Keratinocyte (primary cell): ENCODE measurements at regions not wholly inside any gene's neighbourhood (a gene's known extent, or its start where the extent isn't known, plus 50 kb on each side); places are given as distances from the start of the nearest gene placed in this dataset.

Source experiments
- DNase-seq: peaks from one replicate; pipeline ENCODE4 v3.0.0-alpha.2; 2011; ENCODE audit warnings: low read depth, missing footprints, low spot score
- FAIRE-seq: peaks from 2 replicates; lab custom pipeline; 2011; peaks lifted over from hg19 to GRCh38; lab: Jason Lieb, UNC
- H2AFZ ChIP-seq: 2 replicates; pipeline ENCODE4 v1.6.0; 2012; ENCODE audit warnings: low read length, control low read depth, inconsistent platforms; ENCODE audit not compliant: control insufficient read depth
- H3K27ac ChIP-seq: 2 replicates; pipeline ENCODE4 v1.5.1; 2011; ENCODE audit warnings: low read length; ENCODE audit not compliant: control insufficient read depth, insufficient read depth
- H3K27me3 ChIP-seq: 3 replicates; pipeline ENCODE4 v1.6.0; 2011; ENCODE audit warnings: low read length; ENCODE audit not compliant: control insufficient read depth, insufficient read depth; ENCODE audit errors: extremely low read depth
- H3K36me3 ChIP-seq, 2 experiments: 2 replicates in 1 of 2; 3 replicates in 1 of 2; pipeline ENCODE4 v1.5.1; 2011; ENCODE audit warnings: low read length in 2 of 2, mild to moderate bottlenecking in 1 of 2; ENCODE audit not compliant: control insufficient read depth in 2 of 2, insufficient read depth in 2 of 2; ENCODE audit errors: extremely low read depth in 1 of 2
- H3K4me1 ChIP-seq: 3 replicates; pipeline ENCODE4 v1.5.1; 2011; ENCODE audit warnings: low read length; ENCODE audit not compliant: control insufficient read depth, insufficient read depth; ENCODE audit errors: extremely low read depth
- H3K4me2 ChIP-seq: 3 replicates; pipeline ENCODE4 v1.6.0; 2011; ENCODE audit warnings: low read depth, low read length; ENCODE audit not compliant: control insufficient read depth, insufficient read depth; ENCODE audit errors: extremely low read depth
- H3K4me3 ChIP-seq, 3 experiments: fragments of 200-600 bp in 1 of 3; sonication (generic) in 1 of 3; 2 replicates in 2 of 3; 3 replicates in 1 of 3; pipeline ENCODE4 v1.5.1; 2011 to 2016; ENCODE audit warnings: low read length in 3 of 3, mild to moderate bottlenecking in 3 of 3, control low read depth in 2 of 3, inconsistent platforms in 1 of 3, low read depth in 1 of 3, mixed read lengths in 1 of 3, mixed run types in 1 of 3, moderate library complexity in 1 of 3; ENCODE audit not compliant: control insufficient read depth in 2 of 3, insufficient read depth in 2 of 3; ENCODE audit errors: extremely low read depth in 1 of 3
- H3K79me2 ChIP-seq: 2 replicates; pipeline ENCODE4 v1.6.0; 2012; ENCODE audit warnings: low read length; ENCODE audit not compliant: control insufficient read depth, insufficient read depth
- H3K9ac ChIP-seq: 3 replicates; pipeline ENCODE4 v1.6.0; 2011; ENCODE audit warnings: low read length; ENCODE audit not compliant: control insufficient read depth, insufficient read depth; ENCODE audit errors: extremely low read depth
- H3K9me1 ChIP-seq: 3 replicates; pipeline ENCODE4 v1.6.0; 2011; ENCODE audit warnings: low read length; ENCODE audit not compliant: control insufficient read depth, insufficient read depth; ENCODE audit errors: extremely low read depth
- H3K9me3 ChIP-seq: 2 replicates; pipeline ENCODE4 v1.5.1; 2012; ENCODE audit warnings: low read depth, low read length; ENCODE audit not compliant: control insufficient read depth
- H4K20me1 ChIP-seq: 3 replicates; pipeline ENCODE4 v1.6.0; 2011; ENCODE audit warnings: low read length; ENCODE audit not compliant: control insufficient read depth, insufficient read depth; ENCODE audit errors: extremely low read depth
- EZH2 ChIP-seq: IDR thresholded peaks from one replicate; pipeline ENCODE4 v1.6.1; 2012; ENCODE audit warnings: inconsistent platforms, mild to moderate bottlenecking, low read length, moderate library complexity
- dilution Hi-C: fragments of 300-500 bp; cut with MboI; formaldehyde crosslinking; loops from one replicate; pipeline ENCODE4 v1.7.0; 2020; ENCODE audit warnings: low sequenced_read_pairs; ENCODE audit not compliant: extremely low pct_ligation_motif_present
- TF ChIP-seq, protein P1 (sequence below), 3 experiments: IDR thresholded peaks in 1 of 3; conservative IDR thresholded peaks in 1 of 3; optimal IDR thresholded peaks in 1 of 3; 2 replicates in 2 of 3; 3 replicates in 1 of 3; pipeline versions ENCODE3 to v1.5.1; 2011; ENCODE audit warnings: low read length in 3 of 3, mild to moderate bottlenecking in 3 of 3, moderate library complexity in 2 of 3, control low read depth in 1 of 3, inconsistent platforms in 1 of 3; ENCODE audit not compliant: insufficient read depth in 2 of 3; ENCODE audit errors: extremely low read depth in 1 of 3

DNA sequence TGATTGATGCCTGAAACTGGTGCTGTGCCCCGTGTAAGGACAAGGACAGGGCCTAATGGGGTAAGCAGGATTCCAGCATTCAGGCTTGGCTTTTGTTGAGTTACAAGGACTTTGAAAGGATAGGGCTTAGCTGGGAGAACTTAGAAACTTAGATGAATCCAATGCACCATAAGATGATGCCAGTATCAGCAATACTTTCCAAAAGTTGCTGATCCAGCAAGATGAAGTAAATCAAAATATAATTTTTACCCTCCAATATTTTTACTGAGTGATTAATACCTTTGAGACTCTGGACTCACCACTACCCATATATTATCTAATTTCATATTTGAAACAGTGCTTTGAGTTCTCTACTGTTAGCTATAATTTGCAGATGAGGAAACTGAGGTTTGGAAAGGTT, 354.5 kb upstream of the ATP5MC3 start:
- no peak overlapping the region for H3K4me2 ChIP-seq
- no peaks in the 10 kb centered on the region for H4K20me1 ChIP-seq
- FAIRE-seq (no peak), DNase-seq (no peak)
- no peaks in the 10 kb centered on the region for H3K27me3 ChIP-seq
- no peaks in the 10 kb centered on the region for H3K36me3 ChIP-seq
- no peaks in the 10 kb centered on the region for H3K9me1 ChIP-seq
- no peak for TF ChIP-seq EZH2
- TF ChIP-seq, protein P1, sequence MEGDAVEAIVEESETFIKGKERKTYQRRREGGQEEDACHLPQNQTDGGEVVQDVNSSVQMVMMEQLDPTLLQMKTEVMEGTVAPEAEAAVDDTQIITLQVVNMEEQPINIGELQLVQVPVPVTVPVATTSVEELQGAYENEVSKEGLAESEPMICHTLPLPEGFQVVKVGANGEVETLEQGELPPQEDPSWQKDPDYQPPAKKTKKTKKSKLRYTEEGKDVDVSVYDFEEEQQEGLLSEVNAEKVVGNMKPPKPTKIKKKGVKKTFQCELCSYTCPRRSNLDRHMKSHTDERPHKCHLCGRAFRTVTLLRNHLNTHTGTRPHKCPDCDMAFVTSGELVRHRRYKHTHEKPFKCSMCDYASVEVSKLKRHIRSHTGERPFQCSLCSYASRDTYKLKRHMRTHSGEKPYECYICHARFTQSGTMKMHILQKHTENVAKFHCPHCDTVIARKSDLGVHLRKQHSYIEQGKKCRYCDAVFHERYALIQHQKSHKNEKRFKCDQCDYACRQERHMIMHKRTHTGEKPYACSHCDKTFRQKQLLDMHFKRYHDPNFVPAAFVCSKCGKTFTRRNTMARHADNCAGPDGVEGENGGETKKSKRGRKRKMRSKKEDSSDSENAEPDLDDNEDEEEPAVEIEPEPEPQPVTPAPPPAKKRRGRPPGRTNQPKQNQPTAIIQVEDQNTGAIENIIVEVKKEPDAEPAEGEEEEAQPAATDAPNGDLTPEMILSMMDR (optimal IDR thresholded peaks at IDR 0.05 in 1 of 3, IDR thresholded peaks at IDR 0.05 in 1 of 3, conservative IDR thresholded peaks at IDR 0.05 in 1 of 3; ENCODE audit: extremely low read depth in 1 of 3, insufficient read depth in 2 of 3, low read length in 3 of 3) = no peak
- H3K9me3 ChIP-seq = no peaks in the 10 kb centered on the region
- no peak overlapping the region for H3K9ac ChIP-seq
- H2AFZ ChIP-seq = no peak overlapping the region
- H3K27ac ChIP-seq = no peak overlapping the region
- dilution Hi-C loops = no loop called here
- H3K4me3 ChIP-seq = no peak overlapping the region
- no peaks in the 10 kb centered on the region for H3K79me2 ChIP-seq
- no peaks in the 10 kb centered on the region for H3K4me1 ChIP-seq

DNA sequence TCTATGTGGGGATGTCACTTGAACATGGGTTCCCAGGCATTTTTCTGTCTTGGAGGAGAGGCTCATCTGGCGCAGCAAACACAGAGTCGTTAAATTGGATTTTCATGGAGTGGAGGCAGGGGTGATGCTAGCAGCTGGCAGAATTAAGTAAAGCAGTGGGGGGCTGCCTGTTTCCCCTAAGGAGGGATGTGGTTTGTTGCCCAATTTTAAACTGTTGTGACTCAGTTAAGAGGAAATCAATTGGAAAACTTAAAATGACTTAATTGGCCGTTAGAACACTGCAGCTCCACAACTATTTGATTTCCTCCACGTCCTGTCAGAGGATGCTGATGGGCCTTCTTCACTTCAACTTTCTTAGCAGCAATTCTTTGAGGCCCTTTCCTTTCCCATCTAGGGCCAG, 354.1 kb upstream of the ATP5MC3 start:
- Histone ChIP-seq H3K79me2 (no peaks in the 10 kb centered on the region), H3K4me3 (no peak overlapping the region), H4K20me1 (no peaks in the 10 kb centered on the region), H3K9me3 (no peaks in the 10 kb centered on the region), H3K4me2 (no peak overlapping the region), H3K9me1 (no peaks in the 10 kb centered on the region), H3K27ac (no peak overlapping the region), H3K36me3 (no peaks in the 10 kb centered on the region), H3K4me1 (no peaks in the 10 kb centered on the region), H3K27me3 (no peaks in the 10 kb centered on the region), H2AFZ (no peak overlapping the region), H3K9ac (no peak overlapping the region)
- dilution Hi-C loops = no loop called here
- TF ChIP-seq EZH2 = no peak
- TF ChIP-seq, protein P1 (optimal IDR thresholded peaks at IDR 0.05 in 1 of 3, IDR thresholded peaks at IDR 0.05 in 1 of 3, conservative IDR thresholded peaks at IDR 0.05 in 1 of 3; ENCODE audit: extremely low read depth in 1 of 3, insufficient read depth in 2 of 3, low read length in 3 of 3) = no peak
- DNase-seq (no peak), FAIRE-seq (no peak)
